ENCODE measurements at regions not wholly inside any gene's neighbourhood (a gene's known extent, or its start where the extent isn't known, plus 50 kb on each side); places are given as distances from the start of the nearest gene placed in this dataset.

- no peak for TF ChIP-seq POLR2A (IDR thresholded peaks at IDR 0.05)
- no peak for TF ChIP-seq CTCF (IDR thresholded peaks at IDR 0.05)
- TF ChIP-seq EP300 (IDR thresholded peaks at IDR 0.05): no peak
Measured at GRCh38 chr5:130580264-130580663, 584.8 kb downstream of the HINT1 start.
